ENCODE measurements at regions not wholly inside any gene's neighbourhood (a gene's known extent, or its start where the extent isn't known, plus 50 kb on each side); places are given as distances from the start of the nearest gene placed in this dataset.

DNA sequence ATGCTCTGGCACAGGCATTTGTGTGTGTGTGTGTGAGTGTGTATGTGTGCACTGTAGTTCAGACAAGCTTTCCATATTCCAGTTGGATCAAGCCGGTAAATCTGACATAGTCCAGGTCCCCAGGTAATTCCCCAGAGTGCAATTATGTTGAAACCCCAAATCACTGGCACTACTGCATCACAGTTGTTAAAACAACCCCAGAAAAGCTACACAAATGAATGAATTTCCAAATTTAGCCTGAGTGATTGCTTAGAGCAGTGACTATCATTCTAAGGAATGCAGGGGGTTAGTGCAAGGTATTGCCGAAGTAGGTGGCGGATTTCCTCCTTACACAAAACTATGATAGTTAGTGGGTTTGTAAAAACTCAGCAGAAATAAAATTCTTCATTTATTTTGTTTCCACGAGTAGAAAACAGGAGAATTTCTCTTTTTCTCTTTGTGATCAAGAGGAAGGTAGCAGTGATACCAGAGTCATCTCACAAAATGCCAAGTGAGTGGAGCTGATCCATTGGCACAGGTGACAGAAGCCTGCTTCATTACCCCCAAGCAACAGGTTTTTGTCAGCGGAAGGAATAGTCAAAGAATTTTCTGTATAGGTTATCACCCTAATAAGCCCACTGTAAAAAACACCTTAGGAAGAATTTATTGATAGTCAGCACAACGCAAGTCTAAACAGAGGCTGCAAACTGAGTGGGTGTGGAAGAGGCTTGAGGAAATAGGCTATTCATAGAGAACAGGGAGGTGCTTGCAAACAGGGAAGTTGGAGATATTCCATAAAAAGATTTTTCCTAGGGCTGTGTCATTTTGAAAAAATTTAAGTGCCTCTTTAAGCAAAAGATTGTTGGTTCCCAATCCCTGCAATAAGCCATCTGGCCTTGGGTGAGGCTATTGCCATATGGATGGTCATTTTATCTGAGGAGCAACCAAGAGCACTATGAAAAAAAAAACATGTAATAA is 385.1 kb downstream of the CHSY3 start:
- Histone ChIP-seq H4K20me1 (replicated peaks in 1 of 2; ENCODE audit: control insufficient read depth in 1 of 2, insufficient read depth in 2 of 2, low read length in 2 of 2) (no peaks in the 10 kb centered on the region), H3K79me1 (ENCODE audit: low read depth, low read length) (no peaks in the 10 kb centered on the region)
- no peak for FAIRE-seq
- TF ChIP-seq KDM1A (IDR thresholded peaks at IDR 0.05; ENCODE audit: borderline replicate concordance, low read length) (no peak), BRCA1 (IDR thresholded peaks at IDR 0.05; ENCODE audit: low read depth, low read length) (no peak), CHD2 (IDR thresholded peaks at IDR 0.05; ENCODE audit: low read length) (no peak), POLR2A (IDR thresholded peaks at IDR 0.05; ENCODE audit: control extremely low read depth in 1 of 2, low read depth in 2 of 2, low read length in 2 of 2) (no peak), RFX5 (IDR thresholded peaks at IDR 0.05; ENCODE audit: borderline replicate concordance, low read depth, low read length) (no peak), SUZ12 (IDR thresholded peaks at IDR 0.05; ENCODE audit: low read length) (no peak), CHD1 (IDR thresholded peaks at IDR 0.05; ENCODE audit: low read depth, low read length) (no peak), GTF2F1 (IDR thresholded peaks at IDR 0.05; ENCODE audit: borderline replicate concordance, low read depth, low read length) (no peak), BACH1 (IDR thresholded peaks at IDR 0.05; ENCODE audit: low read length) (no peak), CTBP2 (IDR thresholded peaks at IDR 0.05; ENCODE audit: borderline replicate concordance, insufficient read depth, insufficient read length, low read length) (no peak), HDAC2 (IDR thresholded peaks at IDR 0.05; ENCODE audit: borderline replicate concordance in 1 of 2, low read depth in 2 of 2, low read length in 2 of 2) (no peak), SP2 (IDR thresholded peaks at IDR 0.05; ENCODE audit: low read length) (no peak)
- TF ChIP-seq, protein P1, sequence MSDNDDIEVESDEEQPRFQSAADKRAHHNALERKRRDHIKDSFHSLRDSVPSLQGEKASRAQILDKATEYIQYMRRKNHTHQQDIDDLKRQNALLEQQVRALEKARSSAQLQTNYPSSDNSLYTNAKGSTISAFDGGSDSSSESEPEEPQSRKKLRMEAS (IDR thresholded peaks at IDR 0.05), result no peak

More for the DNA sequence above, 385.1 kb downstream of the CHSY3 start:
- no peak overlapping the region for H2BK12ac ChIP-seq (ENCODE audit: low read depth, low read length)
- ChIA-PET CTCF (ENCODE audit: partially characterized antibody) (interaction anchor here (0.7 to 1.7 kb wide), 3 partner anchors 11 to 122 kb away, joined by 3 to 4 read pairs (median 3); no protein-coding TSS in a partner anchor), POLR2A (ENCODE audit: partially characterized antibody) (interaction anchor here (0.7 kb wide), 1 partner anchor 11 kb away, joined by 3 read pairs; no protein-coding TSS in a partner anchor)
- no peak overlapping the region for H3K18ac ChIP-seq (ENCODE audit: extremely low read depth, low read length)
- no peaks in the 10 kb centered on the region for H3K79me2 ChIP-seq (ENCODE audit: control insufficient read depth in 1 of 2, insufficient read depth in 2 of 2, low read length in 2 of 2)
- no peak overlapping the region for H4K8ac ChIP-seq (ENCODE audit: extremely low read depth, insufficient read depth, low read length)
- H3K36me3 ChIP-seq (ENCODE audit: control insufficient read depth in 2 of 4, insufficient read depth in 4 of 4, low read length in 3 of 4), result no peaks in the 10 kb centered on the region
- no peak for DNase-seq (ENCODE audit: low read depth in 1 of 2, low spot score in 2 of 2)
- H2AK5ac ChIP-seq (ENCODE audit: low read depth, low read length), result no peak overlapping the region
- no peak overlapping the region for H3K4ac ChIP-seq (replicated peaks; ENCODE audit: insufficient read length, low read depth, low read length)
- H3K27me3 ChIP-seq (replicated peaks in 1 of 4; ENCODE audit: control insufficient read depth in 3 of 4, extremely low read depth in 1 of 4, insufficient read depth in 3 of 4, low read length in 3 of 4), result no peaks in the 10 kb centered on the region
- H4K5ac ChIP-seq (ENCODE audit: insufficient read length, low read depth, low read length), result no peak overlapping the region
- no peak overlapping the region for H3K9ac ChIP-seq (replicated peaks in 1 of 4; ENCODE audit: extremely low read depth in 1 of 4, low read depth in 3 of 4, low read length in 3 of 4)
- no peak overlapping the region for H3K4me2 ChIP-seq (ENCODE audit: insufficient read depth in 1 of 2, low read depth in 2 of 2, low read length in 2 of 2)
- no peak overlapping the region for H3K4me3 ChIP-seq (ENCODE audit: extremely low read depth in 1 of 4, insufficient read depth in 2 of 4, low read depth in 3 of 4, low read length in 4 of 4)
- no peak overlapping the region for H2BK20ac ChIP-seq (ENCODE audit: low read length)
- no peak overlapping the region for H2BK5ac ChIP-seq (ENCODE audit: low read depth, low read length)
- H3K14ac ChIP-seq (ENCODE audit: insufficient read length), result no peak overlapping the region
- H3K4me1 ChIP-seq (replicated peaks in 1 of 4; ENCODE audit: control insufficient read depth in 3 of 4, insufficient read depth in 4 of 4, low read length in 3 of 4), result no peaks in the 10 kb centered on the region
- no peaks in the 10 kb centered on the region for H3K23me2 ChIP-seq (ENCODE audit: low read depth, low read length)
- no peak overlapping the region for H3K23ac ChIP-seq (ENCODE audit: insufficient read length)
- H3K27ac ChIP-seq (ENCODE audit: low read depth, low read length), result no peak overlapping the region
- WGBS, 2 experiments (ENCODE audit: extremely low coverage in 1 of 2, insufficient coverage in 1 of 2, insufficient read length in 1 of 2, insufficient replicate concordance in 2 of 2, low coverage in 1 of 2, low lambda C conversion rate in 2 of 2, missing lambda C conversion rate in 1 of 2), result 82% methylated on average over 6 of the region's 6 CpGs; no CpG with 5 or more reads in 1 of the 2 experiments
- no peaks in the 10 kb centered on the region for H3K9me3 ChIP-seq (ENCODE audit: insufficient read depth in 2 of 2, low read depth in 1 of 2, low read length in 1 of 2)
- no peak overlapping the region for H2BK120ac ChIP-seq (replicated peaks; ENCODE audit: low read depth, low read length)
- H2BK15ac ChIP-seq (ENCODE audit: low read length), result no peak overlapping the region
- H4K91ac ChIP-seq (replicated peaks; ENCODE audit: insufficient read length, low read length), result no peak overlapping the region
- no peak overlapping the region for H2AFZ ChIP-seq (ENCODE audit: low read length)
- no peak overlapping the region for H3K56ac ChIP-seq (replicated peaks; ENCODE audit: insufficient read length, low read depth, low read length)

Measured in H1 (cell line).